Hepatocyte (in vitro differentiated cells): ENCODE measurements at regions not wholly inside any gene's neighbourhood (a gene's known extent, or its start where the extent isn't known, plus 50 kb on each side); places are given as distances from the start of the nearest gene placed in this dataset.

Experiments
- CTCF ChIP-seq: fragments of 200-600 bp; sonication (generic); IDR thresholded peaks from 2 replicates; pipeline ENCODE4 v1.5.1; 2016; ENCODE audit warnings: antibody characterized with exemption, mild to moderate bottlenecking; ENCODE audit not compliant: poor library complexity
- EZH2 ChIP-seq: fragments of 200-600 bp; sonication (generic); IDR thresholded peaks from 2 replicates; pipeline ENCODE4 v1.6.1; 2016; ENCODE audit warnings: antibody characterized with exemption, mild to moderate bottlenecking, borderline replicate concordance
- EZH2phosphoT487 ChIP-seq: fragments of 200-600 bp; sonication (generic); IDR thresholded peaks from one replicate; pipeline ENCODE4 v1.6.1; 2018; ENCODE audit warnings: antibody characterized with exemption, mild to moderate bottlenecking, low read depth, moderate library complexity; ENCODE audit not compliant: unreplicated experiment, severe bottlenecking

- TF ChIP-seq EZH2phosphoT487, result no peak
- no peak for TF ChIP-seq CTCF
- TF ChIP-seq EZH2, result no peak
These were observed 170.0 kb upstream of the IRX4 start for GRCh38 chr5:2052687-2053086.
